HG03095 (cell line): ENCODE measurements at regions not wholly inside any gene's neighbourhood (a gene's known extent, or its start where the extent isn't known, plus 50 kb on each side); places are given as distances from the start of the nearest gene placed in this dataset.
"Not testable (repeated sequence)": the region's sequence is repeated elsewhere in the genome, so short reads cannot be mapped to it uniquely, and the experiment has no call there.

Source experiments
- ATAC-seq: cut with Tn5 transposase; IDR thresholded peaks from one replicate; pipeline ENCODE4 v1.9.1; 2021; ENCODE audit warnings: moderate library complexity; ENCODE audit not compliant: unreplicated experiment

DNA sequence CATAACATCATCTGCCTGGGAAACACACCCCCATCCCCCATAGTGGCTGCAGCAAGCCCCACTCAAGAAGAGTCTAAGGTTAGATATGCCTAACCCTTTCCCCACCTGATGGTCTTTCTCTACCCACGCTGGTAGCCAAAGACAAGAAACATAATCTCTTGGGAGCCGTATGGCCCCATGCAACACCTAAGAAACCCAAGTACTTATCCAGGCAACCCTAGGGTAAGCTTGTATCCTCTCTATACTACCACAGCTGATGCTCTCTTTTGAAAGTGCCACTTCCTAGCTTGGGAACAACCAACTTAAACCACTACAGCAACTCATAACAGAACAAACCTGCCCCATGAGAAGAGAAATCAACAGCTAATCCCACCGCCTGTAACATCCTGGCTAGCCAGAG lies 161.1 kb downstream of the MSN start:
- ATAC-seq: no peak

DNA sequence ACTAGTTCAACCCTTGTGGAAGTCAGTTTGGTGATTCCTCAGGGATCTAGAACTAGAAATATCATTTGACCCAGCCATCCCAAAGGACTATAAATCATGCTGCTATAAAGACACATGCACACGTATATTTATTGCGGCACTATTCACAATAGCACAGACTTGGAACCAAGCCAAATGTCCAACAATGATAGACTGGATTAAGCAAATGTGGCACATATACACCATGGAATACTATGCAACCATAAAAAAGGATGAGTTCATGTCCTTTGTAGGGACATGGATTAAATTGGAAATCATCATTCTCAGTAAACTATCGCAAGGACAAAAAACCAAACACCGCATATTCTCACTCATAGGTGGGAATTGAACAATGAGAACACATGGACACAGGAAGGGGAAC lies 157.8 kb downstream of the MSN start:
- ATAC-seq: not testable (repeated sequence)

DNA sequence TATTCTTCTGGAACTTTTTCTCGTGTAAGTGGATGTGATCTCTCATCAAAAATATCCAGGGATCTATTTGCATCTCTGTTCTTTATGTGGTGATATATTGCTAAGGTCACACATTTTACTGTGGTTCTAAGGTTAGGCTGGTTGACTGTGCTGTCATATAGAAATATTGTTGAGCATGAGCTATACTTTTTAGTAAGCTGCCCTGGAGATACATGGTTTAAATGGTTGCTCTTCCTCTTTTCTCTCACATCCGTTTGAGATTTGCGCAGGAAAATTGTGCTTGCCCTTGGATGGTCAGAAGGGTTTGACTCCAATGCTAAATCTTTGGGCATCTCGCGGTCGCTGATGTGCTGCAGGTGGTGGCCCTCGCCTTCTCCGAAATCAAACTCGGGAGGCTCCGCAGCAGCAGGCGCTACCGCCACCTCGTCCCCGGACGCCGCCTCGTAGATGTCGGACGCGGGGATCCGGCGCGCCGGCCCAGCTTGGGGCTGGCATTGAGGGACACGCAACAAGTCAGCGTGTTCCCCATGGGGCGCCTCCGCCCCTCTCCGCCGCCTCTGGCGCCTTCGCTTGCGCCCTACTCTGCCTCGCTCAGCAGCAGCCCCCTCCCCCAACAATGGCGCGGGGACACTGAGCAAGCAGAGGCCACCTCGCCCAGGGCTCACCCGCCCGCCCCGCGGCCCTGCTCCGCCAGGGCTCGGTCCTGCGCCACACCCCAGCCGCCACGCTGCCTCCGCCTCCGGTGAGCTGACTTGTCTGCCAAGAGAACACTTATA lies 154.5 kb downstream of the MSN start:
- ATAC-seq: peak; percentile 67

DNA sequence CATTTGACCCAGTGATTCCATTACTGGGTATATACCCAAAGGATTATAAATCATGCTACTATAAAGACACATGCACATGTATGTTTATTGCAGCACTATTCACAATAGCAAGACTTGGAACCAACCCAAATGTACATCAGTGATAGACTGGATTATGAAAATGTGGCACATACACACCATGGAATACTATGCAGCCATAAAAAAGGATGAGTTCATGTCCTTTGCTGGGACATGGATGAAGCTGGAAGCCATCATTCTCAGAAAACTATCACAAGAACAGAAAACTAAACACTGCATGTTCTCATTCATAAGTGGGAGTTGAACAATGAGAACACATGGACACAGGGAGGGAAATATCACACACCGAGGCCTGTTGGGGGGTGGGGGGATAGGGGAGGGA lies 152.5 kb downstream of the MSN start:
- not testable (repeated sequence) for ATAC-seq

DNA sequence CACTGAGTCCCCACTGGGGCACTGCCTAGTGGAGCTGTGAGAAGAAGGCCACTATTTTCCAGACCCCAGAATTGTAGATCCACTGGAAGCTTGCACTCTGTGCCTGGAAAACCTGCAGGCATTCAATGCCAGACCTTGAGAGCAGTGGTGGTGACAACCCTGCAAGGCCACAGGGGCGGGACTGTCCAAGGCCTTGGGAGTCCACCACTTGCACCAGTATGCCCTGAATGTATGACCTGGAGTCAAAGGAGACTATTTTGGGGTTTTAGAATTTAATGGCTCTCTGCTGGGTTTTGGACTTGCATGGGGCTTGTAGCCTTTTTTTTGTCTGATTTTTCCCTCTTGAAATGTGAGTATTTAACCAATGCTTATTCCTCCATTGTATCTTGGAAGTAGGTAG lies 145.8 kb downstream of the MSN start:
- ATAC-seq: no peak

DNA sequence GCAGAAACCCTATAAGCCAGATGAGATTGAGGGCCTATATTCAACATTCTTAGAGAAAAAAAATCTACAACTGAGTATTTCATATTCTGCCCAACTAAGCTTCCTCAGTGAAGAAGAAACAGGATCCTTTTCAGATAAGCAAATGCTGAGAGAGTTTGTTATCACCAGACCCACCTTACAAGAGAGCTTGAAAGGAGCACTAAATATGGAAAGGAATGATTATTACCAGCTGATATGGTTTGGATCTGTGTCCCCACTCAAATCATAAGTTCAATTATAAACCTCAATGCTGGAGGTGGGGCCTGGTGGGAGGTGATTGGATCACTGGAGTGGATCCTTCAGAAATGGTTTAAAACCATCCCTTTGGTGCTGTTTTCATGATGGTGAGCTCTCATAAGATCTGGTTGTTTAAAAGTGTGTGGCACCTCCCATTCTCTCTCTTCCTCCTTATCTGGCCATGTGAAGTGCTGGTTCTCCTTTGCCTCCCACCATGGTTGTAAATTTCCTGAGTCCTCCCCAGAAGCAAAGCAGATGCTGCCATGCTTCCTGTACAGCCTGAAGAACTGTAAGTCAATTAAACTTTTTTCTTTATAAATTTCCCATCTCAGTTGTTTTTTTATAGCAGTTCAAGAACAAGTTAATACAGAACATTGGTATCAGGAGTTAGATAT lies 144.2 kb downstream of the MSN start:
- ATAC-seq: no peak
